ENCODE measurements at regions not wholly inside any gene's neighbourhood (a gene's known extent, or its start where the extent isn't known, plus 50 kb on each side); places are given as distances from the start of the nearest gene placed in this dataset.

- TF ChIP-seq CTCF (IDR thresholded peaks at IDR 0.05) (no peak), EZH2 (IDR thresholded peaks at IDR 0.05) (no peak)
These were observed 156.2 kb upstream of the NSMCE3 start for GRCh38 chr15:29425864-29426263.
